OCI-LY7 (cell line): ENCODE measurements at regions not wholly inside any gene's neighbourhood (a gene's known extent, or its start where the extent isn't known, plus 50 kb on each side); places are given as distances from the start of the nearest gene placed in this dataset.

Experiments used
- BruUV-seq: library from RNA; stranded (reverse); fragments of 400-500 nt; replicated peaks from 2 replicates; lab custom pipeline; 2021; lab: Mats Ljungman, UMichigan
- CTCF ChIA-PET: fragments of 300-600 bp; sonication (Branson Sonifier 250); formaldehyde crosslinking; loops from one replicate; lab custom pipeline; 2022; ENCODE audit warnings: antibody characterized with exemption; ENCODE audit not compliant: unreplicated experiment; lab: Charles Lee
- POLR2A ChIA-PET: fragments of 300-600 bp; sonication (Branson Sonifier 250); formaldehyde crosslinking; loops from one replicate; lab custom pipeline; 2022; ENCODE audit warnings: antibody characterized with exemption; lab: Charles Lee
- DNase-seq: peaks from one replicate; pipeline ENCODE4 v3.0.0-alpha.2; 2015; ENCODE audit warnings: low spot score
- H2AFZ ChIP-seq: fragments of 200-600 bp; sonication (generic), shearing (Covaris generic); 2 replicates; pipeline ENCODE4 v1.6.1; 2014; ENCODE audit warnings: mild to moderate bottlenecking, antibody characterized with exemption, low read length, moderate library complexity
- H3K27ac ChIP-seq: fragments of 200-600 bp; sonication (generic); 2 replicates; pipeline ENCODE4 v1.5.1; 2014; ENCODE audit warnings: mixed run types, low read depth, mild to moderate bottlenecking, moderate library complexity, low read length, inconsistent platforms; ENCODE audit not compliant: poor library complexity, severe bottlenecking
- H3K36me3 ChIP-seq: fragments of 200-600 bp; sonication (generic); 2 replicates; pipeline ENCODE4 v1.6.1; 2014; ENCODE audit warnings: mild to moderate bottlenecking, antibody characterized with exemption, low read length, moderate library complexity, mixed read lengths; ENCODE audit not compliant: insufficient read depth
- H3K4me1 ChIP-seq: fragments of 200-600 bp; sonication (generic); 2 replicates; pipeline ENCODE4 v1.5.1; 2014; ENCODE audit warnings: mild to moderate bottlenecking, low read length; ENCODE audit not compliant: insufficient read depth, poor library complexity, severe bottlenecking
- H3K4me2 ChIP-seq: fragments of 200-600 bp; sonication (generic); 2 replicates; pipeline ENCODE4 v1.6.1; 2014; ENCODE audit warnings: mild to moderate bottlenecking, low read length
- H3K4me3 ChIP-seq: fragments of 200-600 bp; sonication (generic); 2 replicates; pipeline ENCODE4 v1.5.1; 2014; ENCODE audit warnings: mild to moderate bottlenecking, low read depth, low read length; ENCODE audit not compliant: poor library complexity, severe bottlenecking
- H3K79me2 ChIP-seq: fragments of 200-600 bp; sonication (generic); 2 replicates; pipeline ENCODE4 v1.6.1; 2016; ENCODE audit warnings: low read depth, mild to moderate bottlenecking, low read length, moderate library complexity, mixed read lengths; ENCODE audit not compliant: insufficient read depth
- H3K9me2 ChIP-seq: fragments of 200-600 bp; sonication (generic); 2 replicates; pipeline ENCODE4 v1.6.1; 2016; ENCODE audit warnings: mild to moderate bottlenecking, low read length, mixed read lengths; ENCODE audit not compliant: insufficient read depth
- H3K9me3 ChIP-seq: fragments of 200-600 bp; sonication (generic); 2 replicates; pipeline ENCODE4 v1.6.1; 2014; ENCODE audit warnings: mild to moderate bottlenecking, mixed run types, low read length, mixed read lengths
- H4K20me1 ChIP-seq: fragments of 200-600 bp; sonication (generic); 2 replicates; pipeline ENCODE4 v1.6.1; 2014; ENCODE audit warnings: mild to moderate bottlenecking, antibody characterized with exemption, low read length, moderate library complexity, mixed read lengths; ENCODE audit not compliant: insufficient read depth
- CTCF ChIP-seq: fragments of 200-600 bp; sonication (generic); conservative IDR thresholded peaks from 2 replicates; pipeline ENCODE4 v1.5.1; 2014; ENCODE audit warnings: mild to moderate bottlenecking, antibody characterized with exemption, low read length, moderate library complexity, mixed read lengths
- EZH2phosphoT487 ChIP-seq: fragments of 200-600 bp; sonication (generic); IDR thresholded peaks from 2 replicates; pipeline ENCODE4 v1.6.1; 2018; ENCODE audit warnings: low read depth, borderline replicate concordance, mild to moderate bottlenecking, mixed run types, antibody characterized with exemption, low read length, moderate library complexity, mixed read lengths
- intact Hi-C: fragments of 100-400 bp; cut with micrococcal nuclease; formaldehyde crosslinking; loops from one replicate; pipeline ENCODE4 v1.10.0; 2022; ENCODE audit not compliant: unreplicated experiment

GRCh38 chr13:47109028-47109427, 212.2 kb upstream of the HTR2A start:
- TF ChIP-seq EZH2phosphoT487 (no peak), CTCF (no peak)
- Histone ChIP-seq H3K36me3 (no peaks in the 10 kb centered on the region), H3K27ac (no peak overlapping the region), H3K9me3 (no peaks in the 10 kb centered on the region), H3K4me2 (no peak overlapping the region), H3K4me1 (no peaks in the 10 kb centered on the region), H2AFZ (no peak overlapping the region), H4K20me1 (no peaks in the 10 kb centered on the region), H3K4me3 (no peak overlapping the region), H3K9me2 (no peaks in the 10 kb centered on the region), H3K79me2 (no peaks in the 10 kb centered on the region)
- POLR2A ChIA-PET, result no interaction called here
- CTCF ChIA-PET, result no interaction called here
- no peak for DNase-seq
- intact Hi-C loops, result no loop called here
- no TSS peak for BruUV-seq

- peak overlapping the region; percentile 10; the same call in 1 of the 2 replicates for H2AFZ ChIP-seq
- no peaks in the 10 kb centered on the region for H4K20me1 ChIP-seq
- H3K9me2 ChIP-seq, result no peaks in the 10 kb centered on the region
- TF ChIP-seq EZH2phosphoT487 (no peak), CTCF (no peak)
- H3K4me1 ChIP-seq, result peaks cover 8% of the 10 kb centered on the region
- intact Hi-C loops, result no loop called here
- DNase-seq, result no peak
- H3K79me2 ChIP-seq, result no peaks in the 10 kb centered on the region
- no peaks in the 10 kb centered on the region for H3K36me3 ChIP-seq
- H3K9me3 ChIP-seq, result no peaks in the 10 kb centered on the region
- H3K4me3 ChIP-seq, result no peak overlapping the region
- H3K4me2 ChIP-seq, result peak overlapping the region; percentile 34
- POLR2A ChIA-PET, result interaction anchor here (0.6 to 1.2 kb wide), 4 partner anchors 9 to 1011 kb away, joined by 3 to 4 read pairs (median 3); no protein-coding TSS in a partner anchor
- H3K27ac ChIP-seq, result no peak overlapping the region
- no TSS peak for BruUV-seq
- CTCF ChIA-PET, result no interaction called here
Observed at GRCh38 chr13:47100214-47100853, 203.5 kb upstream of the HTR2A start.

GRCh38 chr13:47094734-47095434, 198.0 kb upstream of the HTR2A start:
- intact Hi-C loops, result no loop called here
- H4K20me1 ChIP-seq, result no peaks in the 10 kb centered on the region
- no peaks in the 10 kb centered on the region for H3K9me3 ChIP-seq
- H3K36me3 ChIP-seq, result no peaks in the 10 kb centered on the region
- no peak overlapping the region for H2AFZ ChIP-seq
- CTCF ChIA-PET, result no interaction called here
- no peak overlapping the region for H3K4me3 ChIP-seq
- H3K4me2 ChIP-seq, result no peak overlapping the region
- no peak overlapping the region for H3K27ac ChIP-seq
- POLR2A ChIA-PET, result no interaction called here
- no peaks in the 10 kb centered on the region for H3K9me2 ChIP-seq
- BruUV-seq, result no TSS peak
- H3K4me1 ChIP-seq, result no peaks in the 10 kb centered on the region
- TF ChIP-seq EZH2phosphoT487 (no peak), CTCF (no peak)
- no peak for DNase-seq
- no peaks in the 10 kb centered on the region for H3K79me2 ChIP-seq
